ENCODE measurements at regions not wholly inside any gene's neighbourhood (a gene's known extent, or its start where the extent isn't known, plus 50 kb on each side); places are given as distances from the start of the nearest gene placed in this dataset.

GRCh38 chr5:95334900-95335538, 50.1 kb upstream of the MCTP1 start:
- Mint-ChIP-seq H3K27ac (no peak overlapping the region), H3K4me3 (no peak overlapping the region), H3K36me3 (ENCODE audit: low read depth) (no peaks in the 10 kb centered on the region), H3K9me3 (no peaks in the 10 kb centered on the region), H3K27me3 (peaks cover 4% of the 10 kb centered on the region), H3K4me1 (ENCODE audit: low read depth) (no peaks in the 10 kb centered on the region)
- POLR2A ChIA-PET: no interaction called here
- TF ChIP-seq, protein P1, sequence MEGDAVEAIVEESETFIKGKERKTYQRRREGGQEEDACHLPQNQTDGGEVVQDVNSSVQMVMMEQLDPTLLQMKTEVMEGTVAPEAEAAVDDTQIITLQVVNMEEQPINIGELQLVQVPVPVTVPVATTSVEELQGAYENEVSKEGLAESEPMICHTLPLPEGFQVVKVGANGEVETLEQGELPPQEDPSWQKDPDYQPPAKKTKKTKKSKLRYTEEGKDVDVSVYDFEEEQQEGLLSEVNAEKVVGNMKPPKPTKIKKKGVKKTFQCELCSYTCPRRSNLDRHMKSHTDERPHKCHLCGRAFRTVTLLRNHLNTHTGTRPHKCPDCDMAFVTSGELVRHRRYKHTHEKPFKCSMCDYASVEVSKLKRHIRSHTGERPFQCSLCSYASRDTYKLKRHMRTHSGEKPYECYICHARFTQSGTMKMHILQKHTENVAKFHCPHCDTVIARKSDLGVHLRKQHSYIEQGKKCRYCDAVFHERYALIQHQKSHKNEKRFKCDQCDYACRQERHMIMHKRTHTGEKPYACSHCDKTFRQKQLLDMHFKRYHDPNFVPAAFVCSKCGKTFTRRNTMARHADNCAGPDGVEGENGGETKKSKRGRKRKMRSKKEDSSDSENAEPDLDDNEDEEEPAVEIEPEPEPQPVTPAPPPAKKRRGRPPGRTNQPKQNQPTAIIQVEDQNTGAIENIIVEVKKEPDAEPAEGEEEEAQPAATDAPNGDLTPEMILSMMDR (IDR thresholded peaks at IDR 0.05): peak; percentile 31
- ATAC-seq: no peak
- intact Hi-C loops (cut with micrococcal nuclease): no loop called here
- no peak for DNase-seq
- CTCF ChIA-PET: no interaction called here

Data from activated CD8-positive, alpha-beta T cell treated with anti-CD3 and anti-CD28 coated beads for 36 hours (primary cell).